ENCODE measurements at regions not wholly inside any gene's neighbourhood (a gene's known extent, or its start where the extent isn't known, plus 50 kb on each side); places are given as distances from the start of the nearest gene placed in this dataset.

- H3K4me1 ChIP-seq (ENCODE audit: control insufficient read depth in 2 of 2, insufficient read depth in 2 of 2, low read length in 2 of 2), result no peaks in the 10 kb centered on the region
- intact Hi-C loops (cut with micrococcal nuclease), result no loop called here
- H3K27me3 Mint-ChIP-seq, result peaks cover 14% of the 10 kb centered on the region
- ATAC-seq (ENCODE audit: low read depth), result no peak
- H3K27ac ChIP-seq (ENCODE audit: low read length in 2 of 2), result no peak overlapping the region
- WGBS (ENCODE audit: insufficient coverage), result 78% methylated on average over 24 of the region's 24 CpGs
- H3K27me3 ChIP-seq (replicated peaks in 1 of 4; ENCODE audit: control extremely low read depth in 1 of 4, control insufficient read depth in 3 of 4, insufficient read depth in 4 of 4, low read length in 3 of 4), result no peaks in the 10 kb centered on the region
- H4K20me1 ChIP-seq (ENCODE audit: control insufficient read depth, insufficient read depth, low read length, poor library complexity, severe bottlenecking), result no peaks in the 10 kb centered on the region
- no peak for TF ChIP-seq CTCF (IDR thresholded peaks at IDR 0.05)
- TF ChIP-seq EZH2 (IDR thresholded peaks at IDR 0.05; ENCODE audit: borderline replicate concordance, insufficient read depth, low read depth, low read length, poor library complexity, severe bottlenecking), result no peak
- no peak overlapping the region for H3K4me3 ChIP-seq (ENCODE audit: control extremely low read depth in 1 of 5, extremely low read depth in 1 of 5, insufficient read depth in 1 of 5, low read depth in 2 of 5, low read length in 4 of 5)
- H3K4me3 Mint-ChIP-seq, result no peak overlapping the region
- no peaks in the 10 kb centered on the region for H3K36me3 ChIP-seq (replicated peaks in 1 of 2; ENCODE audit: control extremely low read depth in 1 of 2, control insufficient read depth in 1 of 2, extremely low read depth in 1 of 2, insufficient read depth in 2 of 2, low read length in 1 of 2)
- DNase-seq, result no peak
- H2AFZ ChIP-seq (ENCODE audit: insufficient read depth, low read depth, low read length, poor library complexity, severe bottlenecking), result no peak overlapping the region
- H3K9ac ChIP-seq (ENCODE audit: low read length), result no peak overlapping the region
- H3K9me3 ChIP-seq (ENCODE audit: control extremely low read depth in 1 of 3, control insufficient read depth in 2 of 3, insufficient read depth in 1 of 3, low read length in 2 of 3), result peaks cover 0 to 9% (median 0%) of the 10 kb centered on the region in 3 donors
- H3K4me2 ChIP-seq (replicated peaks; ENCODE audit: low read depth, low read length, poor library complexity, severe bottlenecking), result no peak overlapping the region
- H3K79me2 ChIP-seq (ENCODE audit: control insufficient read depth, insufficient read depth, low read length), result no peaks in the 10 kb centered on the region
- CTCF ChIA-PET, result no interaction called here
- H3K27ac Mint-ChIP-seq, result no peak overlapping the region
- H3K4me1 Mint-ChIP-seq, result no peaks in the 10 kb centered on the region
- peaks cover 2% of the 10 kb centered on the region for H3K9me3 Mint-ChIP-seq (ENCODE audit: insufficient read depth)
- POLR2A ChIA-PET, result no interaction called here
These were observed 686.6 kb downstream of the BRD1 start for GRCh38 chr22:49140911-49141665.

- H3K4me3 ChIP-seq (ENCODE audit: control extremely low read depth in 1 of 5, extremely low read depth in 1 of 5, insufficient read depth in 1 of 5, low read depth in 2 of 5, low read length in 4 of 5), result no peak overlapping the region
- intact Hi-C loops (cut with micrococcal nuclease), result no loop called here
- WGBS (ENCODE audit: insufficient coverage), result 90% methylated on average over 12 of the region's 15 CpGs
- DNase-seq (no peak), ATAC-seq (ENCODE audit: low read depth) (no peak)
- Mint-ChIP-seq H3K27me3 (peaks cover 21% of the 10 kb centered on the region), H3K4me3 (no peak overlapping the region), H3K4me1 (no peaks in the 10 kb centered on the region), H3K27ac (no peak overlapping the region), H3K9me3 (ENCODE audit: insufficient read depth) (peaks cover 2% of the 10 kb centered on the region)
- H3K36me3 ChIP-seq (replicated peaks in 1 of 2; ENCODE audit: control extremely low read depth in 1 of 2, control insufficient read depth in 1 of 2, extremely low read depth in 1 of 2, insufficient read depth in 2 of 2, low read length in 1 of 2), result no peaks in the 10 kb centered on the region
- TF ChIP-seq CTCF (IDR thresholded peaks at IDR 0.05), result no peak
- TF ChIP-seq EZH2 (IDR thresholded peaks at IDR 0.05; ENCODE audit: borderline replicate concordance, insufficient read depth, low read depth, low read length, poor library complexity, severe bottlenecking), result no peak
- no peaks in the 10 kb centered on the region for H4K20me1 ChIP-seq (ENCODE audit: control insufficient read depth, insufficient read depth, low read length, poor library complexity, severe bottlenecking)
- ChIA-PET CTCF (no interaction called here), POLR2A (no interaction called here)
- H3K9ac ChIP-seq (ENCODE audit: low read length), result no peak overlapping the region
- H3K4me1 ChIP-seq (ENCODE audit: control insufficient read depth in 2 of 2, insufficient read depth in 2 of 2, low read length in 2 of 2), result no peaks in the 10 kb centered on the region
- no peaks in the 10 kb centered on the region for H3K79me2 ChIP-seq (ENCODE audit: control insufficient read depth, insufficient read depth, low read length)
- H3K9me3 ChIP-seq (ENCODE audit: control extremely low read depth in 1 of 3, control insufficient read depth in 2 of 3, insufficient read depth in 1 of 3, low read length in 2 of 3), result peaks cover 0 to 9% (median 0%) of the 10 kb centered on the region in 3 donors
- H3K27me3 ChIP-seq (replicated peaks in 1 of 4; ENCODE audit: control extremely low read depth in 1 of 4, control insufficient read depth in 3 of 4, insufficient read depth in 4 of 4, low read length in 3 of 4), result no peaks in the 10 kb centered on the region
- H2AFZ ChIP-seq (ENCODE audit: insufficient read depth, low read depth, low read length, poor library complexity, severe bottlenecking), result no peak overlapping the region
- no peak overlapping the region for H3K4me2 ChIP-seq (replicated peaks; ENCODE audit: low read depth, low read length, poor library complexity, severe bottlenecking)
- no peak overlapping the region for H3K27ac ChIP-seq (ENCODE audit: low read length in 2 of 2)
These were observed 688.1 kb downstream of the BRD1 start for GRCh38 chr22:49139492-49140151.
